Tibial artery (tissue), 4 donors: ENCODE measurements at regions not wholly inside any gene's neighbourhood (a gene's known extent, or its start where the extent isn't known, plus 50 kb on each side); places are given as distances from the start of the nearest gene placed in this dataset.

Experiments used
- DNase-seq, 2 donors: peaks; one replicate each; pipeline ENCODE4 v3.0.0-alpha.2; 2019
- H3K27ac ChIP-seq, 2 donors: fragments of 200-600 bp; sonication (generic) in 1 of 2; 1 replicate in 1 of 2; 2 replicates in 1 of 2; pipeline ENCODE4 v1.5.1; 2018 to 2019; ENCODE audit warnings: mild to moderate bottlenecking in 1 of 2
- H3K27me3 ChIP-seq, 2 donors: fragments of 200-600 bp; sonication (generic) in 1 of 2; one replicate each; pipeline versions ENCODE4 v1.5.1 to v1.6.0; 2016 to 2019
- H3K36me3 ChIP-seq, 3 donors: fragments of 200-600 bp; sonication (generic) in 2 of 3; one replicate each; pipeline ENCODE4 v1.5.1; 2016 to 2019; ENCODE audit warnings: mild to moderate bottlenecking in 2 of 3
- H3K4me1 ChIP-seq, 4 donors: fragments of 200-600 bp; sonication (generic) in 2 of 4; 1 replicate in 3 of 4; 2 replicates in 1 of 4; pipeline ENCODE4 v1.5.1; 2016 to 2019
- H3K4me3 ChIP-seq, 2 donors: fragments of 200-600 bp; sonication (generic) in 1 of 2; 1 replicate in 1 of 2; 2 replicates in 1 of 2; pipeline ENCODE4 v1.5.1; 2018 to 2019; ENCODE audit warnings: mild to moderate bottlenecking in 2 of 2
- H3K9me3 ChIP-seq, 3 donors: fragments of 200-600 bp; sonication (generic) in 1 of 3; one replicate each; pipeline ENCODE4 v1.5.1; 2016 to 2019
- intact Hi-C: fragments of 100-400 bp; cut with DNase I; formaldehyde crosslinking; loops from one replicate; pipeline ENCODE4 v1.15.0; 2023; ENCODE audit warnings: low total_unique reads
- TF ChIP-seq, protein P1 (sequence below), 2 experiments: fragments of 200-600 bp in 1 of 2; fragments of 450-650 bp in 1 of 2; IDR thresholded peaks; one replicate each; pipeline ENCODE4 v1.5.1; 2017 to 2019; ENCODE audit warnings: antibody characterized with exemption in 2 of 2, mild to moderate bottlenecking in 1 of 2, moderate library complexity in 1 of 2

DNA sequence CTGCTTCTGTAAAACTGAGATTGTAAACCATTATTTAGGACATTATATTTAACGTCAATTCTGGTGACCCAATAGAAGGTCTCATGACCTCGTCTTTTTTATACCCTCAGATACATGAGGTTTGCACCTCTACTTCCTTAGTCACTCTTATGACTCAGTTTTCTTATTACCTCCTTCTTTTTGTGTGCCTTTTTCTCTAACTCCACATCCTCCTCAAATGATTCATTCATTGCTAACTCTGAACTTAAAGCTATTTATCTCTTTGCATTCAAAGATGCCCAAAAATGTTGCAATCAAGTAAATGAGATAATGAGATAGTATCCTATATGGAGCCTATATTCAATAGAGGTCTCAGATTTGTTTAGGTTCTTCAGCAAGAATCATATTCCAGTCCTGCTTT lies 121.0 kb upstream of the KYNU start:
- TF ChIP-seq, protein P1, sequence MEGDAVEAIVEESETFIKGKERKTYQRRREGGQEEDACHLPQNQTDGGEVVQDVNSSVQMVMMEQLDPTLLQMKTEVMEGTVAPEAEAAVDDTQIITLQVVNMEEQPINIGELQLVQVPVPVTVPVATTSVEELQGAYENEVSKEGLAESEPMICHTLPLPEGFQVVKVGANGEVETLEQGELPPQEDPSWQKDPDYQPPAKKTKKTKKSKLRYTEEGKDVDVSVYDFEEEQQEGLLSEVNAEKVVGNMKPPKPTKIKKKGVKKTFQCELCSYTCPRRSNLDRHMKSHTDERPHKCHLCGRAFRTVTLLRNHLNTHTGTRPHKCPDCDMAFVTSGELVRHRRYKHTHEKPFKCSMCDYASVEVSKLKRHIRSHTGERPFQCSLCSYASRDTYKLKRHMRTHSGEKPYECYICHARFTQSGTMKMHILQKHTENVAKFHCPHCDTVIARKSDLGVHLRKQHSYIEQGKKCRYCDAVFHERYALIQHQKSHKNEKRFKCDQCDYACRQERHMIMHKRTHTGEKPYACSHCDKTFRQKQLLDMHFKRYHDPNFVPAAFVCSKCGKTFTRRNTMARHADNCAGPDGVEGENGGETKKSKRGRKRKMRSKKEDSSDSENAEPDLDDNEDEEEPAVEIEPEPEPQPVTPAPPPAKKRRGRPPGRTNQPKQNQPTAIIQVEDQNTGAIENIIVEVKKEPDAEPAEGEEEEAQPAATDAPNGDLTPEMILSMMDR (IDR thresholded peaks at IDR 0.05): no peak

DNA sequence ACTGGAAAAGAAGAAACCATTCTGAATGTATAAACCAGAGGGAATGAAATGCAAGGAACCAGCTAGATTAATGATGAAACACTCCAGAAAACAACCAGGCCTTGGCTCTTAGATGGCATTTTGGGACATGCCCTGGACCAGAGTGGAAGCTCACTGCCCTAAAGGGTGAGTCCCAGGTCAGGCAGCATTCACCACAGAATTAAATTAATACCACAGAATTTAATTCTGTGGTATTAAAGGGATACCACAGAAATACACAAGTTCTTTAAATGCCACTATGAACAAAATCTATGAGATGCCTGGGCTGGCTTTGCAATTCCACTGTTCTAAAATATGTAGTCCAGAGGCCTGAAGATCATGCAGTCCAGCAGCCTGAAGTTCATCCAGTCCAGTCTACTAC lies 122.3 kb upstream of the KYNU start:
- H3K27me3 ChIP-seq: no peaks in the 10 kb centered on the region
- intact Hi-C loops: no loop called here
- no peaks in the 10 kb centered on the region for H3K36me3 ChIP-seq
- no peak for DNase-seq
- H3K4me3 ChIP-seq: no peak overlapping the region
- TF ChIP-seq, protein P1 (IDR thresholded peaks at IDR 0.05): no peak
- H3K27ac ChIP-seq: no peak overlapping the region
- no peaks in the 10 kb centered on the region for H3K9me3 ChIP-seq
- no peaks in the 10 kb centered on the region for H3K4me1 ChIP-seq

More for the DNA sequence above, 121.0 kb upstream of the KYNU start:
- DNase-seq: no peak
- no peaks in the 10 kb centered on the region for H3K27me3 ChIP-seq
- H3K27ac ChIP-seq: no peak overlapping the region
- no peaks in the 10 kb centered on the region for H3K36me3 ChIP-seq
- H3K4me1 ChIP-seq: no peaks in the 10 kb centered on the region
- intact Hi-C loops: no loop called here
- H3K9me3 ChIP-seq: no peaks in the 10 kb centered on the region
- no peak overlapping the region for H3K4me3 ChIP-seq

DNA sequence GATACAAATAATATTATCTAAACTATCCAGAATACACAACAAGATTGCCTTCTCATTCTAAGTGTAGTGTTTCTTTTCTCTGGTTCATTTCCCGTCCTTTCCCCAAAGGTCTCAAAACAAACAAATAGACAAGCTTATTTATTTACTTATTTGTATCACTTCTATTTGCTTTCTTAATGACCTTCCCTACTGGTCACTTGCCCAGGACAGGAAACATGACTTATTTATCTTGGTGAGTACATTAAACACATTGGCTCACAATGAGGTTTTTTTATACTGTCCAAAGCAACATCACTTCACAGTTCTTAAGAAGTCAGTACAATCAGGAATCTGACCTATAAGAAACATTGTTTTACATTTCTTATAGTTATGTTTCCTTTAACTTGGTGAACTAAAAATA lies 123.3 kb upstream of the KYNU start:
- intact Hi-C loops: no loop called here
- Histone ChIP-seq H3K36me3 (no peaks in the 10 kb centered on the region), H3K4me3 (no peak overlapping the region), H3K27ac (no peak overlapping the region), H3K9me3 (no peaks in the 10 kb centered on the region), H3K27me3 (no peaks in the 10 kb centered on the region), H3K4me1 (no peaks in the 10 kb centered on the region)
- TF ChIP-seq, protein P1 (IDR thresholded peaks at IDR 0.05): no peak
- DNase-seq: no peak

DNA sequence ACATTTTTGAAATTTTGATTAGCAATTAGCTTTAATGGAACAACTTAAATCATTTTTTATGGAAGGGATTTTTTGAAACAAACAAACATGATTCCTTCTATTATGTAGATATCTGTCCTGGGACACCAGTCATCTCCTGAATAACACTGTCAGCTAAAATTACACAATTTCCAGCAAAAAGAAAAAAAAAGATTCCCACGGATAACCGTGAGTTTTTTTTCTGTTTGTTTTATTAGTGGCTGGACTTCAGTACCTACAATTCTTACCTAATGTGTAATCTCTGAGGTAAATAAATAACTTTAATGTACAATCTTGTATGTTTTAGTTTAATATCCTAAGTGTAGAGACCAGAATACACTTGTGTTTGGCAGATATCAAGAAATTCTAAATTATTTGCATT lies 126.6 kb upstream of the KYNU start:
- no peak for DNase-seq
- H3K9me3 ChIP-seq: no peaks in the 10 kb centered on the region
- H3K4me1 ChIP-seq: no peaks in the 10 kb centered on the region
- TF ChIP-seq, protein P1 (IDR thresholded peaks at IDR 0.05): no peak
- H3K27me3 ChIP-seq: no peaks in the 10 kb centered on the region
- H3K27ac ChIP-seq: no peak overlapping the region
- no peaks in the 10 kb centered on the region for H3K36me3 ChIP-seq
- H3K4me3 ChIP-seq: no peak overlapping the region
- intact Hi-C loops: no loop called here

DNA sequence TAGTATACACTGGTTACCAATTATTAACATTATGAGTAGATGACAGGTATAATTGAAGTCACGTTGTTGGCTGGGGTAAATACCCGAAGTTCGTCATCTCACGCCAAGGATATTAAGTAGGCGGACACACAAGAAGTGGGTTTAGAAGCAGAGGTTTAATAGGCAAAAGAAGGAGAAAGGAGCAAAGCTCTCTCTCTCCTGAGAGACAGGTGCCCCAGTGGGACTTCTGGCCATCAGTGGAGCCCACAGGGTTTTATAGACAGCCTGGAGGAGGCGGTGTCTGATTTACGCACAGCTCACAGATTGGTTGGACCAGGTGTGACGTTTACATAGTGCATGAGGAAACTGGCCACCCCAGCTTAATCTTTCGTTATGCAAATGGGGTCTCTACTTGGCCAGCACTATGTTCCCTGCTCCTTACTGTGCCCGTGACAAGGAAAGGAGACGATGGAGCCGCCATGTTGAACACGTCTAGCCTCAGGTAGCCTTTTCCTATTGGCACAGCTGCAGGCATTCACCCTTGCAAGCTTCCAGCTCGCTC lies 128.8 kb upstream of the KYNU start:
- TF ChIP-seq, protein P1 (IDR thresholded peaks at IDR 0.05): no peak
- Histone ChIP-seq H3K4me1 (no peaks in the 10 kb centered on the region), H3K4me3 (no peak overlapping the region), H3K27ac (no peak overlapping the region), H3K36me3 (no peaks in the 10 kb centered on the region), H3K9me3 (no peaks in the 10 kb centered on the region), H3K27me3 (no peaks in the 10 kb centered on the region)
- intact Hi-C loops: no loop called here
- DNase-seq: no peak

DNA sequence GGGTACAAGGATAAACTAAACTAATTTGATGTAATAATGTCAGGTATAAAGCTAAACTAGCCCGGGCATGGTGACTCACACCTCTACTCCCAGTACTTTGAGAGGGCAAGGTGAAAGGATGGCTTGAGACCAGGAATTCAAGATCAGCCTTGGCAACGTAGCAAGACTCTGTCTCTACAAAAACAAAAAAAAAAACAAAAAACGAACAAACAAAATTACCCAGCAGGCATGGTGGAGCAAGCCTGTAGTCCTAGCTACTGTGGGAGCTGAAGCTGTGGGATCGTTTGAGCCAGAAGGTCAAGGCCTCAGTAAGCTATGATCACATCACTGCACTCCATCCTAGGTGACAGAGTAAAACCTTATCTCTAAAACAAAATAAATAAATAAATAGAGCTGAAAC lies 131.8 kb upstream of the KYNU start:
- TF ChIP-seq, protein P1 (IDR thresholded peaks at IDR 0.05): no peak
- Histone ChIP-seq H3K36me3 (no peaks in the 10 kb centered on the region), H3K4me1 (no peaks in the 10 kb centered on the region), H3K27ac (no peak overlapping the region), H3K9me3 (peaks cover 0 to 3% (median 0%) of the 10 kb centered on the region in 3 donors), H3K27me3 (no peaks in the 10 kb centered on the region), H3K4me3 (no peak overlapping the region)
- no peak for DNase-seq
- intact Hi-C loops: no loop called here
